NCI-H748 (cell line): ENCODE measurements at regions not wholly inside any gene's neighbourhood (a gene's known extent, or its start where the extent isn't known, plus 50 kb on each side); places are given as distances from the start of the nearest gene placed in this dataset.
"Not testable (repeated sequence)": the region's sequence is repeated elsewhere in the genome, so short reads cannot be mapped to it uniquely, and the experiment has no call there.

Experiments
- DNase-seq: peaks from one replicate; lab custom pipeline; 2025; ENCODE audit not compliant: unreplicated experiment; lab: John Stamatoyannopoulos, UW

GRCh38 chr4:19187691-19188090, 1064.0 kb upstream of the SLIT2 start:
- DNase-seq = no peak

GRCh38 chr4:19187096-19187495, 1064.6 kb upstream of the SLIT2 start:
- DNase-seq = no peak

- DNase-seq = not testable (repeated sequence)
Measured at GRCh38 chr4:19181631-19182030, 1070.1 kb upstream of the SLIT2 start.

GRCh38 chr4:19178835-19179234, 1072.9 kb upstream of the SLIT2 start:
- DNase-seq = no peak

GRCh38 chr4:19177616-19178015, 1074.1 kb upstream of the SLIT2 start:
- no peak for DNase-seq

GRCh38 chr4:19171832-19172231, 1079.9 kb upstream of the SLIT2 start:
- DNase-seq = no peak

- DNase-seq = no peak
Measured at GRCh38 chr4:19167311-19167710, 1084.4 kb upstream of the SLIT2 start.

- DNase-seq = no peak
Measured at GRCh38 chr4:19164334-19164733, 1087.4 kb upstream of the SLIT2 start.

GRCh38 chr4:19159874-19160273, 1091.8 kb upstream of the SLIT2 start:
- DNase-seq = no peak

- no peak for DNase-seq
Measured at GRCh38 chr4:19158107-19158809, 1093.4 kb upstream of the SLIT2 start.

GRCh38 chr4:19156786-19157185, 1094.9 kb upstream of the SLIT2 start:
- no peak for DNase-seq

GRCh38 chr4:19155568-19155967, 1096.1 kb upstream of the SLIT2 start:
- DNase-seq = no peak

- DNase-seq = not testable (repeated sequence)
Measured at GRCh38 chr4:19154267-19154666, 1097.4 kb upstream of the SLIT2 start.

GRCh38 chr4:19152264-19152663, 1099.4 kb upstream of the SLIT2 start:
- DNase-seq = no peak

GRCh38 chr4:19151684-19152083, 1100.0 kb upstream of the SLIT2 start:
- DNase-seq = no peak

GRCh38 chr4:19146038-19146437, 1105.7 kb upstream of the SLIT2 start:
- no peak for DNase-seq

GRCh38 chr4:19135895-19136633, 1114.5 kb upstream of the LCORL start:
- DNase-seq = no peak

- no peak for DNase-seq
Measured at GRCh38 chr4:19134685-19135084, 1113.1 kb upstream of the LCORL start.

GRCh38 chr4:19133315-19133714, 1111.8 kb upstream of the LCORL start:
- DNase-seq = no peak

GRCh38 chr4:19130866-19131265, 1109.3 kb upstream of the LCORL start:
- no peak for DNase-seq

- no peak for DNase-seq
Measured at GRCh38 chr4:19128176-19128575, 1106.6 kb upstream of the LCORL start.

- DNase-seq = peak; percentile 34
Measured at GRCh38 chr4:19126903-19127302, 1105.3 kb upstream of the LCORL start.

GRCh38 chr4:19123681-19124080, 1102.1 kb upstream of the LCORL start:
- DNase-seq = no peak
